AG04450 (cell line): ENCODE measurements at regions not wholly inside any gene's neighbourhood (a gene's known extent, or its start where the extent isn't known, plus 50 kb on each side); places are given as distances from the start of the nearest gene placed in this dataset.

ENCODE experiments used
- CTCF ChIA-PET: fragments of 300-600, 350-600 bp; formaldehyde crosslinking; extraction: SDS; loops from one replicate; lab custom pipeline; 2022; ENCODE audit warnings: antibody characterized with exemption, inconsistent platforms; lab: Charles Lee
- POLR2A ChIA-PET: fragments of 350-600 bp; formaldehyde crosslinking; extraction: SDS; loops from one replicate; lab custom pipeline; 2021; ENCODE audit warnings: antibody characterized with exemption, inconsistent platforms; lab: Yijun Ruan, JAX
- DNase-seq: peaks from one replicate; pipeline ENCODE4 v3.0.0-alpha.2; 2011; ENCODE audit warnings: low read depth, low spot score
- H3K27ac ChIP-seq: one replicate; pipeline ENCODE4 v1.5.1; 2012; ENCODE audit warnings: low read depth, low read length, control low read depth
- H3K27me3 ChIP-seq: one replicate; pipeline ENCODE4 v1.6.0; 2012; ENCODE audit warnings: low read length; ENCODE audit not compliant: control insufficient read depth, insufficient read depth
- H3K4me3 ChIP-seq: 2 replicates; pipeline ENCODE4 v1.5.1; 2011; ENCODE audit warnings: mild to moderate bottlenecking, low read depth, low read length, control low read depth
- H3K9me3 ChIP-seq: 2 replicates; pipeline ENCODE4 v1.5.1; 2012; ENCODE audit warnings: low read length; ENCODE audit not compliant: control insufficient read depth, insufficient read depth
- CTCF ChIP-seq: IDR thresholded peaks from 2 replicates; pipeline ENCODE4 v1.5.1; 2011; ENCODE audit warnings: low read depth, low read length, control low read depth, inconsistent platforms

- CTCF ChIA-PET, result no interaction called here
- no peaks in the 10 kb centered on the region for H3K27me3 ChIP-seq
- H3K9me3 ChIP-seq, result no peaks in the 10 kb centered on the region
- no peak for TF ChIP-seq CTCF
- no peak overlapping the region for H3K4me3 ChIP-seq
- no peak overlapping the region for H3K27ac ChIP-seq
- POLR2A ChIA-PET, result no interaction called here
- no peak for DNase-seq
Observed at GRCh38 chr6:112450663-112451062, 103.5 kb downstream of the RFPL4B start.

- Histone ChIP-seq H3K27me3 (no peaks in the 10 kb centered on the region), H3K27ac (no peak overlapping the region), H3K4me3 (no peak overlapping the region), H3K9me3 (no peaks in the 10 kb centered on the region)
- DNase-seq, result no peak
- POLR2A ChIA-PET, result no interaction called here
- CTCF ChIA-PET, result no interaction called here
- no peak for TF ChIP-seq CTCF
Observed at GRCh38 chr6:112457886-112458285, 110.8 kb downstream of the RFPL4B start.

- Histone ChIP-seq H3K27me3 (no peaks in the 10 kb centered on the region), H3K27ac (no peak overlapping the region), H3K4me3 (no peak overlapping the region), H3K9me3 (no peaks in the 10 kb centered on the region)
- ChIA-PET POLR2A (no interaction called here), CTCF (interaction anchor here (0.6 kb wide), 1 partner anchor 671 kb away, joined by 4 read pairs; no protein-coding TSS in a partner anchor)
- DNase-seq, result no peak
- TF ChIP-seq CTCF, result no peak
Observed at GRCh38 chr6:112459758-112460304, 112.7 kb downstream of the RFPL4B start.

GRCh38 chr6:112464901-112465665 is 118.0 kb downstream of the RFPL4B start:
- ChIA-PET POLR2A (no interaction called here), CTCF (no interaction called here)
- Histone ChIP-seq H3K27me3 (no peaks in the 10 kb centered on the region), H3K9me3 (no peaks in the 10 kb centered on the region), H3K4me3 (no peak overlapping the region), H3K27ac (no peak overlapping the region)
- no peak for DNase-seq
- TF ChIP-seq CTCF, result no peak

- DNase-seq, result no peak
- CTCF ChIA-PET, result no interaction called here
- POLR2A ChIA-PET, result no interaction called here
- Histone ChIP-seq H3K27me3 (no peaks in the 10 kb centered on the region), H3K27ac (peak overlapping the region; percentile 54), H3K4me3 (no peak overlapping the region), H3K9me3 (no peaks in the 10 kb centered on the region)
- TF ChIP-seq CTCF, result no peak
Observed at GRCh38 chr6:112466373-112467151, 119.4 kb downstream of the RFPL4B start.
